Mesendoderm (in vitro differentiated cells): ENCODE measurements at regions not wholly inside any gene's neighbourhood (a gene's known extent, or its start where the extent isn't known, plus 50 kb on each side); places are given as distances from the start of the nearest gene placed in this dataset.

ENCODE experiments used
- DNase-seq: peaks from one replicate; pipeline ENCODE4 v3.0.0; 2013
- H2AK5ac ChIP-seq: 2 replicates; pipeline ENCODE4 v1.6.1; 2013; ENCODE audit warnings: low read length, inconsistent platforms
- H2BK120ac ChIP-seq: 2 replicates; pipeline ENCODE4 v1.6.1; 2013; ENCODE audit warnings: low read depth, mild to moderate bottlenecking, low read length, moderate library complexity, mixed read lengths
- H2BK15ac ChIP-seq: replicated peaks from 2 replicates; pipeline ENCODE4 v1.6.1; 2013; ENCODE audit warnings: low read depth, mild to moderate bottlenecking, moderate library complexity
- H2BK5ac ChIP-seq: 2 replicates; pipeline ENCODE4 v1.6.1; 2013; ENCODE audit warnings: low read length, inconsistent platforms
- H3K18ac ChIP-seq: 2 replicates; pipeline ENCODE4 v1.6.1; 2013; ENCODE audit warnings: mild to moderate bottlenecking, low read length, mixed read lengths
- H3K23ac ChIP-seq: one replicate; pipeline ENCODE4 v1.6.1; 2013; ENCODE audit warnings: low read length
- H3K27ac ChIP-seq: 2 replicates; pipeline ENCODE4 v1.5.1; 2013; ENCODE audit warnings: low read depth, mild to moderate bottlenecking, inconsistent platforms, low read length, moderate library complexity
- H3K27me3 ChIP-seq: 2 replicates; pipeline ENCODE4 v1.6.1; 2013; ENCODE audit warnings: low read length, control low read depth, mild to moderate bottlenecking, inconsistent platforms; ENCODE audit not compliant: insufficient read depth, poor library complexity
- H3K36me3 ChIP-seq: 2 replicates; pipeline ENCODE4 v1.6.1; 2013; ENCODE audit warnings: low read length, inconsistent platforms; ENCODE audit not compliant: control insufficient read depth, insufficient read depth
- H3K4ac ChIP-seq: one replicate; pipeline ENCODE4 v1.6.1; 2013; ENCODE audit warnings: low read depth, mild to moderate bottlenecking, low read length, moderate library complexity
- H3K4me1 ChIP-seq: 2 replicates; pipeline ENCODE4 v1.6.1; 2013; ENCODE audit warnings: low read depth, low read length, inconsistent platforms; ENCODE audit not compliant: control insufficient read depth
- H3K4me2 ChIP-seq: 2 replicates; pipeline ENCODE4 v1.6.1; 2013; ENCODE audit warnings: low read length
- H3K4me3 ChIP-seq: 2 replicates; pipeline ENCODE4 v1.5.1; 2013; ENCODE audit warnings: mild to moderate bottlenecking, low read length
- H3K56ac ChIP-seq: one replicate; pipeline ENCODE4 v1.6.1; 2013; ENCODE audit warnings: low read length
- H3K79me1 ChIP-seq: 2 replicates; pipeline ENCODE4 v1.6.1; 2013; ENCODE audit warnings: low read length, inconsistent platforms
- H3K79me2 ChIP-seq: 2 replicates; pipeline ENCODE4 v1.6.1; 2013; ENCODE audit warnings: mild to moderate bottlenecking, low read length; ENCODE audit not compliant: control insufficient read depth, insufficient read depth
- H3K9ac ChIP-seq: 2 replicates; pipeline ENCODE4 v1.6.1; 2013; ENCODE audit warnings: low read length, inconsistent platforms
- H4K5ac ChIP-seq: one replicate; pipeline ENCODE4 v1.6.1; 2013; ENCODE audit warnings: low read length
- H4K8ac ChIP-seq: one replicate; pipeline ENCODE4 v1.6.1; 2013; ENCODE audit warnings: low read depth, mild to moderate bottlenecking, control low read depth, low read length, moderate library complexity
- WGBS: extraction: QIAGEN DNeasy Blood & Tissue Kit; methylation state at CpG from one replicate; pipeline ENCODE4 v1.1.7; 2013; ENCODE audit warnings: low lambda C conversion rate, missing lambda C conversion rate; ENCODE audit not compliant: insufficient coverage; ENCODE audit errors: extremely low coverage; 5-methylcytosine and 5-hydroxymethylcytosine counted together

DNA sequence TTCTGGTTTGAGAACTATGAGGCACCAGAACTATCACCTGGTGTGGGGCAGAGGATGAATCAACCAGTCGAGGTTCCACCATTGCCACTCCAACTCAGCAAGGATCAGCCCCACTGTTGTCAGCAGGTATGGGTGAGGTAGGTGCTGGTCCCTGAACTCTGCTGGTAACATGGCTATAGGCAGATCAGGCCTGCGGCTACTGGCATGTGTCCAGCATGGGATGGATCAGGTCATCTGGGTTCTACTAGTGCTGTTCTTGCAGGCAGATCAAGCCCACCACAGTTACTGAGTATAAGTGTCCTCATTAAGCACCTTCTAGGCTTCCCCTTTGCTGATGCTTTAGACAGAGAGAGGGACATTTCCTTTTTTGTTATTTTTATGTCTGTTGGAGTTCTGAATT is 71.7 kb downstream of the GABRA6 start:
- WGBS: no CpG with 5 or more reads among the region's 2 CpGs
- no peak overlapping the region for H3K9ac ChIP-seq
- no peaks in the 10 kb centered on the region for H3K36me3 ChIP-seq
- H3K56ac ChIP-seq: no peak overlapping the region
- no peak overlapping the region for H3K23ac ChIP-seq
- no peaks in the 10 kb centered on the region for H3K27me3 ChIP-seq
- no peak overlapping the region for H3K4ac ChIP-seq
- H3K79me2 ChIP-seq: no peaks in the 10 kb centered on the region
- no peak overlapping the region for H4K5ac ChIP-seq
- no peak overlapping the region for H3K4me3 ChIP-seq
- H3K79me1 ChIP-seq: no peaks in the 10 kb centered on the region
- no peak overlapping the region for H2BK120ac ChIP-seq
- no peak overlapping the region for H3K27ac ChIP-seq
- DNase-seq: no peak
- H2BK15ac ChIP-seq: no peak overlapping the region
- no peaks in the 10 kb centered on the region for H3K4me1 ChIP-seq
- H3K4me2 ChIP-seq: no peak overlapping the region
- no peak overlapping the region for H3K18ac ChIP-seq
- H4K8ac ChIP-seq: no peak overlapping the region
- H2AK5ac ChIP-seq: no peak overlapping the region
- no peak overlapping the region for H2BK5ac ChIP-seq

DNA sequence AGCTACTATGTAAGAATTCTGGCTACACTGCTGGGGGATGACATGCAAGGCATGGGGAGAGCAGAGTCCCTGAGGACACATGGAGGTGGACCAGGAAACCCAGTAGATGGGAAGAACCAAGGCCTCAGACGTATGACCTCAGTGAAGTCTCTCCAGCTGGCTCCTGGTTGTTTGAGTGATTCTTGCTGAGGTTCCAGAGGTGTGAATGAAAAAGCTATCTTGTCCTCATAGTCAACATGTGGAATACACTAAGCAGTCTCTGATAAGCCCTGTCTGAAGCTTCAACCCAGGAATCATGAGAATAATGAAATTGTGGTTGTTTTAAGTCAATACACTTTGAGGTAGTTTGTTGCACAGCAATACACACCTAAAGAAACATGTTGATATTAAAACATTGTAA is 78.0 kb downstream of the GABRA6 start:
- no peaks in the 10 kb centered on the region for H3K27me3 ChIP-seq
- no peak overlapping the region for H3K4ac ChIP-seq
- peak; percentile 90 for DNase-seq
- H2BK15ac ChIP-seq: no peak overlapping the region
- no peak overlapping the region for H3K18ac ChIP-seq
- H3K36me3 ChIP-seq: no peaks in the 10 kb centered on the region
- WGBS: no CpG with 5 or more reads among the region's 1 CpG
- no peak overlapping the region for H3K4me3 ChIP-seq
- no peak overlapping the region for H3K9ac ChIP-seq
- no peak overlapping the region for H4K8ac ChIP-seq
- H3K23ac ChIP-seq: no peak overlapping the region
- H3K79me1 ChIP-seq: no peaks in the 10 kb centered on the region
- no peak overlapping the region for H2AK5ac ChIP-seq
- H3K4me2 ChIP-seq: no peak overlapping the region
- H3K27ac ChIP-seq: peak overlapping the region; percentile 39
- H3K79me2 ChIP-seq: no peaks in the 10 kb centered on the region
- no peak overlapping the region for H4K5ac ChIP-seq
- peak overlapping the region; percentile 19 for H3K56ac ChIP-seq
- peak overlapping the region; percentile 51 for H2BK5ac ChIP-seq
- peaks cover 10% of the 10 kb centered on the region for H3K4me1 ChIP-seq
- no peak overlapping the region for H2BK120ac ChIP-seq

DNA sequence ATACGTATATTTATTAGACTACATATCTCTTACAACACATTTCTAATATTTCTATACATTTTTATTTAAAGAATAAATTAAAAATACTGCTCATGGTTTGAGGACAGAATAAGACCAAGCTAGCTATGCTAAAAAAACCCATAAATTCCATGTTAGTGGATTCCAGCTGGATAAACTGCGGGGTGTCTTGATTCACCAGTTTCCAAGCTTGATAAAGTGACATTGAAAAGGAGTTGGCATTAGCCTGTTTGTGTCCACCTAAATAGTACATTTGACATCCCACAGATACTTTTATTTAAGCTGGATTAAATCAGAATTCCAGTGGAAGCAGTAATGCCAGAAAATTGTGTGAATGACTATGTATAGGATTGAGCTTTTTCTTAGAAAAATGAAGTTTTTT is 80.1 kb downstream of the GABRA6 start:
- H3K4me1 ChIP-seq: peaks cover 10% of the 10 kb centered on the region
- H3K18ac ChIP-seq: no peak overlapping the region

DNA sequence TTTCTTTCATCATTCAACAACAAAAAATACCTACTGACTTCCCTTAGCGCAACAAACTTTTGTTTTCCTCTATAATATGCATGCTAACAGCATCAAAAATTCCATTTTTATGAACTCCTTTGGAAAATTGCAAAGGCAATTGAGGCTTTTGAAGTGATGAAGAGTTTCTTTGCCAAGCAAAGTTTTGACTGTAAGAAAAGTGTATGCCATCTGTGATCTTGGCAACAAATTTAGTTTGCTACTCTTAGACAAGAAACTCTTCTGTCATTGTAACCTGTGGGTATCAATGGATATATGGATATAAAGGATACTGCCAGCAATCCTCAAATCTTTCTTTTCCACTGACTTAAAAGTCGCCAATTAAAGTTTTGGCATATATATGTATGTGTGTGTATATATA is 72.0 kb upstream of the GABRA1 start:
- H3K4me3 ChIP-seq: no peak overlapping the region
- H3K23ac ChIP-seq: no peak overlapping the region
- H4K5ac ChIP-seq: no peak overlapping the region
- no peak overlapping the region for H3K4ac ChIP-seq
- H2BK120ac ChIP-seq: no peak overlapping the region
- H3K4me1 ChIP-seq: no peaks in the 10 kb centered on the region
- no peaks in the 10 kb centered on the region for H3K79me2 ChIP-seq
- H2BK15ac ChIP-seq: no peak overlapping the region
- 100% methylated on average over 1 of the region's 2 CpGs for WGBS
- H3K27ac ChIP-seq: no peak overlapping the region
- no peak overlapping the region for H3K56ac ChIP-seq
- no peak overlapping the region for H2BK5ac ChIP-seq
- no peaks in the 10 kb centered on the region for H3K79me1 ChIP-seq
- H3K27me3 ChIP-seq: no peaks in the 10 kb centered on the region
- H4K8ac ChIP-seq: no peak overlapping the region
- no peak overlapping the region for H2AK5ac ChIP-seq
- H3K18ac ChIP-seq: no peak overlapping the region
- H3K4me2 ChIP-seq: no peak overlapping the region
- no peak for DNase-seq
- H3K9ac ChIP-seq: no peak overlapping the region
- H3K36me3 ChIP-seq: no peaks in the 10 kb centered on the region

More for the DNA sequence above, 80.1 kb downstream of the GABRA6 start:
- no peak overlapping the region for H3K4me2 ChIP-seq
- no peaks in the 10 kb centered on the region for H3K27me3 ChIP-seq
- peak; percentile 34 for DNase-seq
- no peak overlapping the region for H3K27ac ChIP-seq
- no peak overlapping the region for H3K56ac ChIP-seq
- H2AK5ac ChIP-seq: no peak overlapping the region
- no peaks in the 10 kb centered on the region for H3K79me1 ChIP-seq
- no peak overlapping the region for H2BK120ac ChIP-seq
- no peak overlapping the region for H3K9ac ChIP-seq
- no peak overlapping the region for H3K4ac ChIP-seq
- H2BK5ac ChIP-seq: no peak overlapping the region
- no CpG with 5 or more reads among the region's 2 CpGs for WGBS
- H3K4me3 ChIP-seq: no peak overlapping the region
- no peak overlapping the region for H4K5ac ChIP-seq
- H3K79me2 ChIP-seq: no peaks in the 10 kb centered on the region
- H2BK15ac ChIP-seq: no peak overlapping the region
- H3K36me3 ChIP-seq: no peaks in the 10 kb centered on the region
- H4K8ac ChIP-seq: no peak overlapping the region
- H3K23ac ChIP-seq: no peak overlapping the region

DNA sequence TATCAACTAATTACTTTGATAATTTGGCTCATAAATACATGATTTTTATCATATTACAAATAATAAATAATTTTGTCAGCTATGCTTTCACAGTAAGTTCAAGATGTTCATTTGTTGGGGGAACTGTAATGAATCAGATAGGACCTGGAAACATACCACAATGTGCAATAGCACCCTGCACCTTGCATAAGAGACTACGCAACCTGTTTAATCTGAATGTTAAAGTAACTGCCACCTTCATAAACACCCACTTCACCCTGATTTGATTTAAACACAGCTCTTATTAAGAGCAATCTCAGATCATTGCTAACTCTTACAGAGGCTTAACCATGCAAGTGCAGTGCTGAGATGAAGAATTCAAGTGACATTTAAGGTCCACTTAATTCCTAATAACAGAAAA is 69.1 kb upstream of the GABRA1 start:
- Histone ChIP-seq H3K79me1 (no peaks in the 10 kb centered on the region), H3K56ac (no peak overlapping the region), H3K9ac (no peak overlapping the region), H3K4me2 (no peak overlapping the region), H2BK120ac (no peak overlapping the region), H3K27me3 (no peaks in the 10 kb centered on the region), H3K18ac (no peak overlapping the region), H3K36me3 (no peaks in the 10 kb centered on the region), H2BK5ac (no peak overlapping the region), H3K79me2 (no peaks in the 10 kb centered on the region), H2AK5ac (no peak overlapping the region), H3K23ac (no peak overlapping the region), H3K4me1 (no peaks in the 10 kb centered on the region), H2BK15ac (no peak overlapping the region), H4K5ac (no peak overlapping the region), H3K4me3 (no peak overlapping the region), H3K27ac (no peak overlapping the region), H3K4ac (no peak overlapping the region), H4K8ac (no peak overlapping the region)
- WGBS: no CpG with 5 or more reads among the region's 1 CpG
- no peak for DNase-seq

DNA sequence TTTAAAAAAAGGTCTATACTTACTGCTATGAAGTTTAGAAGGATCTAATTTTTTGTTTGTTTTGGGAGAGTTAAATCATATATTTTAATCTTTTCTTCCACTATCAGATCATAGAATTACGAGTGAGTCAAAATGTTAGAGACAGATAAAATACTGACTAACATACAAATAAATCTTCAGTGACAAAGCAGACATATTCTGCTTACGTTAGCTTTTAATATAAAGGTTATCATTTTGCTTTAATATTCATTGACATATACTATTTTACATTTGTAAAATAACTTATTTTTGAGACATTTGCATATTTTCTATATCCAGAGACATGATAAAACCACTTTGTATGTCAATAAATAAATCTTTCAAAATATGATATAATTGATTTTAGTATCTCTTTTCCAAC is 64.6 kb upstream of the GABRA1 start:
- H2BK120ac ChIP-seq: no peak overlapping the region
- no peaks in the 10 kb centered on the region for H3K4me1 ChIP-seq
- no peak overlapping the region for H3K56ac ChIP-seq
- H3K79me2 ChIP-seq: no peaks in the 10 kb centered on the region
- H2BK5ac ChIP-seq: no peak overlapping the region
- H3K18ac ChIP-seq: no peak overlapping the region
- no CpG with 5 or more reads among the region's 2 CpGs for WGBS
- no peak overlapping the region for H3K4ac ChIP-seq
- no peak overlapping the region for H3K9ac ChIP-seq
- DNase-seq: no peak
- no peak overlapping the region for H3K27ac ChIP-seq
- no peak overlapping the region for H3K4me2 ChIP-seq
- no peak overlapping the region for H2BK15ac ChIP-seq
- H3K23ac ChIP-seq: no peak overlapping the region
- H3K27me3 ChIP-seq: no peaks in the 10 kb centered on the region
- H3K4me3 ChIP-seq: no peak overlapping the region
- no peak overlapping the region for H4K8ac ChIP-seq
- no peak overlapping the region for H2AK5ac ChIP-seq
- H4K5ac ChIP-seq: no peak overlapping the region
- no peaks in the 10 kb centered on the region for H3K36me3 ChIP-seq
- no peaks in the 10 kb centered on the region for H3K79me1 ChIP-seq
